RWPE2 (cell line): ENCODE measurements at regions not wholly inside any gene's neighbourhood (a gene's known extent, or its start where the extent isn't known, plus 50 kb on each side); places are given as distances from the start of the nearest gene placed in this dataset.
A peak's percentile ranks its signal among the peaks of the same experiment; 100 is the strongest.

ENCODE experiments used
- ATAC-seq: fragments of 200-7000 bp; cut with Tn5 transposase; 3 replicates; pipeline ENCODE4 v1.9.1; 2021; ENCODE audit warnings: low read depth
- DNase-seq: peaks from one replicate; pipeline ENCODE4 v3.0.0-alpha.2; 2020; ENCODE audit warnings: low spot score
- H3K27ac ChIP-seq: fragments of 450-650 bp; 2 replicates; pipeline ENCODE4 v1.5.1; 2017; ENCODE audit warnings: mild to moderate bottlenecking; ENCODE audit not compliant: poor library complexity, severe bottlenecking
- H3K27me3 ChIP-seq: fragments of 250-450 bp; sonication (Bioruptor Pico); 2 replicates; pipeline ENCODE4 v1.5.1; 2021; ENCODE audit warnings: mild to moderate bottlenecking, moderate library complexity; ENCODE audit not compliant: insufficient read depth, poor library complexity, severe bottlenecking
- H3K36me3 ChIP-seq: fragments of 250-450 bp; sonication (Bioruptor Pico); 2 replicates; pipeline ENCODE4 v1.5.1; 2020; ENCODE audit warnings: low read depth, mild to moderate bottlenecking, moderate library complexity
- H3K4me1 ChIP-seq: fragments of 250-450 bp; sonication (Bioruptor Pico); 2 replicates; pipeline ENCODE4 v1.5.1; 2021; ENCODE audit warnings: mild to moderate bottlenecking, moderate library complexity; ENCODE audit not compliant: insufficient read depth, poor library complexity, severe bottlenecking
- H3K4me3 ChIP-seq: fragments of 250-450 bp; sonication (Bioruptor Pico); 2 replicates; pipeline ENCODE4 v1.5.1; 2021; ENCODE audit warnings: mild to moderate bottlenecking, moderate library complexity; ENCODE audit not compliant: severe bottlenecking
- H3K9me3 ChIP-seq: fragments of 250-450 bp; sonication (Bioruptor Pico); 2 replicates; pipeline ENCODE4 v1.5.1; 2021; ENCODE audit warnings: mild to moderate bottlenecking, moderate library complexity; ENCODE audit not compliant: severe bottlenecking
- CTCF ChIP-seq: fragments of 450-650 bp; IDR thresholded peaks from one replicate; pipeline ENCODE4 v1.5.1; 2017; ENCODE audit warnings: mild to moderate bottlenecking, moderate library complexity; ENCODE audit not compliant: poor library complexity, severe bottlenecking

- TF ChIP-seq CTCF, result no peak
- Histone ChIP-seq H3K27ac (peak overlapping the region; percentile 84), H3K36me3 (0 out of 2 replicates have a peak, but pooled peaks cover 6% of the 10 kb centered on the region), H3K4me1 (peaks cover 44% of the 10 kb centered on the region), H3K4me3 (no peak overlapping the region), H3K27me3 (no peaks in the 10 kb centered on the region), H3K9me3 (no peaks in the 10 kb centered on the region)
- peak; percentile 91 for DNase-seq
- ATAC-seq, result peak; percentile 89
Measured at GRCh38 chr17:71900621-71901229, 220.1 kb upstream of the SOX9 start.

GRCh38 chr17:71902894-71903506, 217.8 kb upstream of the SOX9 start:
- no peaks in the 10 kb centered on the region for H3K27me3 ChIP-seq
- DNase-seq, result no peak
- H3K27ac ChIP-seq, result peak overlapping the region; percentile 84
- H3K4me1 ChIP-seq, result peaks cover 44% of the 10 kb centered on the region
- 0 out of 2 replicates have a peak, but pooled peaks cover 2% of the 10 kb centered on the region for H3K36me3 ChIP-seq
- TF ChIP-seq CTCF, result no peak
- no peaks in the 10 kb centered on the region for H3K9me3 ChIP-seq
- ATAC-seq, result no peak
- no peak overlapping the region for H3K4me3 ChIP-seq

- DNase-seq, result no peak
- Histone ChIP-seq H3K27ac (no peak overlapping the region), H3K4me1 (peaks cover 19% of the 10 kb centered on the region), H3K36me3 (no peaks in the 10 kb centered on the region), H3K27me3 (no peaks in the 10 kb centered on the region), H3K4me3 (no peak overlapping the region), H3K9me3 (no peaks in the 10 kb centered on the region)
- no peak for ATAC-seq
- no peak for TF ChIP-seq CTCF
Measured at GRCh38 chr17:71905376-71906031, 215.3 kb upstream of the SOX9 start.

GRCh38 chr17:71909155-71909554, 211.7 kb upstream of the SOX9 start:
- TF ChIP-seq CTCF, result no peak
- H3K4me1 ChIP-seq, result no peaks in the 10 kb centered on the region
- no peak overlapping the region for H3K4me3 ChIP-seq
- no peak overlapping the region for H3K27ac ChIP-seq
- H3K27me3 ChIP-seq, result no peaks in the 10 kb centered on the region
- no peaks in the 10 kb centered on the region for H3K9me3 ChIP-seq
- ATAC-seq (no peak), DNase-seq (no peak)
- no peaks in the 10 kb centered on the region for H3K36me3 ChIP-seq
